GM21737 (cell line): ENCODE measurements at regions not wholly inside any gene's neighbourhood (a gene's known extent, or its start where the extent isn't known, plus 50 kb on each side); places are given as distances from the start of the nearest gene placed in this dataset.

ENCODE experiments used
- ATAC-seq: cut with Tn5 transposase; IDR thresholded peaks from one replicate; pipeline ENCODE4 v1.9.1; 2021; ENCODE audit warnings: mild to moderate bottlenecking, moderate library complexity; ENCODE audit not compliant: unreplicated experiment

DNA sequence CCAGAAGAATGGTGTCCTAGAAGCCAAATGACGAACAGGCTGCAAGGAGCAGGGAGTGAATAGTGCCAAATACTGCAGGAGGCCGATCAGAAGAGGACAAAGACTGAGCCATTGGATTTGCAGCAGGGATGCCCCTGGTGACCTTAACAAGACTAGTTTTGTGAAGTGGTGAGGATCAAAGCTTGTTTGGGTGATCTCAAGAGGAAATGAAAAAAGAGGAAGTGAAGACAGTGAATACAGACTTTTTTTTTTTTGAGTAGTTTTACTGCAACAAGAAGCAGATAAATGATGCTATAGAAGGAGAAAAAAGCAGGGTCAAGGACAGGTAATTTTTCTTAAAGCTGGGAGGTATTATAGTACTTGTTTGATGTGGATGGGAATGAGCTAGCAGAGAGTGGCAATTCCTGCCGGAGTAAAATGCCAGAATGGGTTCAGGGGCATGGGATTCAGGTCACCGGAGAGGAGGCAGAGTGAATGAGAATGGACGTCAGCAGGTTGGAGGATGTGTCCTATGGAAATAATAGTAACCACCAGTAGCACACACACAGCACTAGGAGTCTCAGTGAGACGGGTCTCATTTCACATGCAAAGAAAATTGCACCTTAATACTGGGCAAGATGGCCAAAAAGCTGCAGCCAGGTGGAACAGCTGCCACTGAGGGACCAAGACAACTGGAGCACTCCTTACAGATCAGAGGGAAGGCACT lies 345.8 kb upstream of the CCDC196 start:
- ATAC-seq: no peak

GRCh38 chr14:66140963-66141362 lies 345.2 kb upstream of the CCDC196 start:
- ATAC-seq: no peak

DNA sequence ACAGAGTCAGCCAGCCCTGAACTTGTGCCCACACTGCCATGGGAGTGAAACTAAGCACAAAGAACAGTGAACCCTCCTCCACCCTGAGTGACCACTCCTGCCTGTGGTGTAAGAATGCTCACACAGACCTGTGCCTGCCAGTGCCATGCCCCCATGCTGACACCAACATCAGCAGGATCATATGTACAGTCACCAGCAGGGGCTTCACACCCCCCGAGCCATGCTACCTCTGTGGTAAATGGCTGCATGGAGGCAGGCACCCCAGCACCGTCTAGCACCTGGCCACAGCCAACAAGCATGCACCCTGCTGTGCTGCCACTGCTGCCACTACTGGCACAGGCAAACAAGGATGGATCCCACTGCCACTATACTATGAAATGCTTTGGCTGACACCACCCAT lies 344.4 kb upstream of the CCDC196 start:
- no peak for ATAC-seq

GRCh38 chr14:66143387-66144112 lies 342.6 kb upstream of the CCDC196 start:
- ATAC-seq: no peak

DNA sequence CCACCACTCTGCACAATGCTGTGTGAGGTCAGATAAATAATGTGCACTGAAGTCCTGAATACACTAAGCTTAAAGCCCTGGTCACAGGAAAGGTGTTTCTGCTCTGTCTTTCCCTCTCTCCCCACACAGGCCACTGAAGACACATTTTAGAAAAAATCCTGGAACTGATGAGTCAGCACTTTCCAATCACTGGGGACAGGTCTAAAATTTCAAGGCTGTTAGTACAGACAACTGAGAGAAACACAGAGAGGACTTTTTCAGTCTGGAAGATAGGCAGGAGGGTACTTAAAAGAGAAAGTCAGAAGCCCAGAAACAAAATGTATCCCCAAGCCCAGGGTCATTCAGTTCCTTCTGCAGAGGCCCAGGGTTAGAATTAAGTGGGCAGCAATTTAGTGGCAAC lies 333.9 kb upstream of the CCDC196 start:
- ATAC-seq: no peak

DNA sequence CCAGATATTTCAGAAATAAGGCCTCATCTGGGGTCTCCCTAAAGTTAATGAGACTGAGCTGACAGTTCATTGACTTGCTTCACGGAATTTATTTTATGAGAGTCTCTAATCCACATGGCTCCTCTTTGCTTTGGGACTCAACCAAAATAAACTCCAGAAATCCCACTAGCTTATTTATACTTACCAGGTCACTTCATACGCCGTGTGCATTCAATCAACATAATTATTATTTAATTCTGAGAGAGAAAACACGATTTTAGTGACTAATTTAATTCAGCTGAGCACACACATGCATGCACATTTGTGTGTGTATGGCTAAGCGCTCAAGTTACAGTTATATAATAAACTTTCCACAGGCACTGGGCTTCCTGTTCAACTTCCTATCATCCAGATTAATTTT lies 333.4 kb upstream of the CCDC196 start:
- no peak for ATAC-seq

DNA sequence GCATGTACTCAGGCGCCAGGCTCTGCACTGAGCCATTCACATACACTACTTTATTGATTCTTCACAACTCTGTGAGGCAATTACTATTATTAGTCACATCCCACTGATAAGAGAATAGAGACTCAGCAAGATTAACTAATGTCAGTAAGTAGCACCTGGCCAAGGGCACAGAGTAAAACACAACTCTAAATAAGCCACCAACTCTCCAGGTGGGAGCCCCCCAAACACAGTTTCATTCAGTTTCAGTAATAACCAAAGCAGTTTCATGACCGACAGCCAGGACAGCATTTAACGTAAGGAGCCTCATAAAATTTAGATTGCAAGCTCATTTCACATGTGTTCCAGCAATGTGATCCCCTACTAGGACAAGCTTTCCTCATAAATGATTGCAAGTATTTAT lies 323.1 kb upstream of the CCDC196 start:
- ATAC-seq: no peak

DNA sequence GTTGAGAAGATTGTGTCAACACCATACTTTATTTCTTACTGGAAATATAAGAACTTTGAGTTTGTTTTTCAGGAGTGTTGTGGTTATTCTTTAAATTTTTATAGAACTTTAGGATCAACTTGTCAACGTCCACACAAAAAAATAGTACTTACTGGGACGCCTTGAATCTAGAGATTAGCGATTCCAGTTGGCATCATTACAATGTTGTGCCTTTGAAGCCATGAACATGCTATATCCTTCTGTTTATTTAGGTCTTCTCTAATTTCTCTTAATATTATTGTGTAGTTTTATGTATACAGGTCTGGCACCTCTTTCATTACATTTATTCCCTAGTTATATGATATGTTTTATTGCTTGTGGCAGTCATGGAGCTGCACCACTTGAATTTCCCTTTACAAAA lies 320.8 kb upstream of the CCDC196 start:
- no peak for ATAC-seq

GRCh38 chr14:66174453-66174891 lies 311.7 kb upstream of the CCDC196 start:
- no peak for ATAC-seq

DNA sequence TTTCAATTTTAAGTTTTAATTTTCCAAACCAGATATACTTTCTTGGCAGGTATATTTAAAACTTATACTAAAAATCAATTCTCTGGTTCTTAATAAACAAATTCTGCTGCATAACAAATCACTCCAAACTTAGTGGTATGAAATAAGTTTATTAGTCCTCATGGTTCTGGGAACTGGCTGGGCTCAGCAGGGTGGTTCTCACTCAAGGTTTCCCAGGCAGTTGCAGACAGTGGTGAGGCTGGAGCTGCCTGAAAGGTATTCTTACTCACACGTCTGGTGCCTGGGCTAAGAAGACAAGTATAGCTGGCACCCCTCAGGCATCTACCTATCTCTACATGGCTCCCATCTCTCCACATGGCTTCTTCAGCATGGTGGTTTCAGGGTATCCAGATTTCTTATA lies 308.2 kb upstream of the CCDC196 start:
- ATAC-seq: no peak

DNA sequence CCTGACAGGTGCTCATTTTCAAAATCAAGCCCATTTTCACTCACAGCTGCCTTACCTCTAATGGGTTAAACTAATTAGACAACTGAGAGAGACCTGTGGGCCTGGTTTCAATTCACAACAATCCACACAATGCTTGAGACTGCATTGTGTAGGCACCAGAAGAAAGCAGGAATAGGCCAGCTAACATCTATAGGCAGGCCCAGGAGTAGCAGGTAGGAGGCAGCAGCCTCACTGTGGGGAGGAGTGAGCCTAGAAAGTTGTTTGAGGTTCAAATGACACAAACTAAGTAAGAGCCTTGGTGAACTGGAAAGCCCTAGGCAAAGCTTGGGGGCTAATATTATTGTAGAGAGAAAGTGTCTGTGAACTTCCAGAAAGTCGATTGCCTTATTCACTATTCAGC lies 289.5 kb upstream of the CCDC196 start:
- ATAC-seq: no peak

DNA sequence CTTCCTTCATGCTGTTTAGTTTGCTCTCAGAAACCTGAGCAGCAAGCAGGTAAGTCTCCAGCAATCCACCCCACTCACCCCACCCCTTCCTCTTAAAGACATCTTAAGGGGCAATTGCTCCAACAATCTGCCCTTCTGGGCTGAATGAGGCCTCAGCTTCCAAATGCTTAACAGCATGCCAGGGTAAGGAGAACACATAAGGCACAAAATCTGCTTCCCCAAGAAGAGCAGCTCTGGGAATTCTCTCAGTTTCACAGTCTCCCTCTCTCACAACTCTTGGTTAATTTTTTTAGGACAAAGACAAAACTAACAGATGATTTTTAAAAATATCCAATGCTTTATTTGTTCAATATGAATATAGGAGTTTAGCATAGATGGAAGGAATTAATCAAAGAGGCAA lies 288.9 kb upstream of the CCDC196 start:
- ATAC-seq: no peak

GRCh38 chr14:66206554-66206953 lies 279.6 kb upstream of the CCDC196 start:
- no peak for ATAC-seq

- ATAC-seq: no peak
Measured at GRCh38 chr14:66216763-66217162, 269.4 kb upstream of the CCDC196 start.

- ATAC-seq: no peak
Measured at GRCh38 chr14:66219886-66220285, 266.3 kb upstream of the CCDC196 start.

DNA sequence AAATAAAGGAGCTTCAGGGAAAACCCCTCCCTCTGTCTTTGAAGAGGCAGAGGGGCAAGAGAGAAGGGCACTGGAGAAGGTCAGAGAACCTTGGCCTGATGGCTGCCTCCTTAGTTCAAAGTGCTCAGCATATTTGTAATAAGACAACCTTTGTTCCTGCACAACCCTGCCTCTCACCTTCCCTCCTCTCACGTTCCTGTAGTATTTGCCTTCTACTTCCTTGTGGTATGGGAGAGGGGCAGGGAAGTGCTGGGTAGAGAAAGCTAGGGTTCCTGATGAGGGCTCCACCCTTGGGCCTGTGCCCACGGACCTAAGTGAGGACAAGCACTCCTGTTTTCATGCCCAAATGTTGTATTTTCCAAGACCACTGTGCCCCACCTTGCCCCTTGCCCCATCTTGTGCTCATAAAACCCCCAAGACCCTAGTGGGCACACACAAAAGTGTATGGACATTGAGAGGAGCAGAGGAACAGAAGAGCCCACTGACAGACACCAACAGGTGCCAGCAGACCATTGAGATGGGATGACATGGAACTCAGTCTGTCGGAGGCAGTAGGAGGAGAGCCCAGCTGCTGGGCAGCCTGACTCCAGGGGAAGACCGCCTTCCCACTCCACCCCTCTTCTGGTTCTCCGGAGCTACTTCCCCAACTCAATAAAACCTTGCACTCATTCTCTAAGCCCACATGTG lies 261.5 kb upstream of the CCDC196 start:
- no peak for ATAC-seq

DNA sequence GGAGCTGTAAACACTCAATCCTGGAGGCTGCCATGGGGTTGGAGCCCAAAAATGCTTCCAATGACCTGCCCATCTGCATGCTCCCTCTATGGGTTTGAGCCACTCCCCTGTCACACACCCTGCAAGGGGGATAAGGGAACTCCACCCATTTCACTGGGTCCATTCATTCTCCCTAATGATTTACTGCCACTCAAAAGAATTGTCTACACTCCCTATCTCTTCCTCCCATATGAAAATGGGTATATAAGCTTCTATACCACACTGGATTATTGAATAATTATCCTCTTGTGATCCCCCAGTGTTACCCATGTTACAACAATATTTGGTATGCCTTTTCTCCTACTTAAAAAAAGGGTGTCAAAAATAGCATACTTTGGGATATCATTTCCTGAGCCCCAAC lies 260.8 kb upstream of the CCDC196 start:
- no peak for ATAC-seq

GRCh38 chr14:66228267-66228970 lies 257.8 kb upstream of the CCDC196 start:
- no peak for ATAC-seq

DNA sequence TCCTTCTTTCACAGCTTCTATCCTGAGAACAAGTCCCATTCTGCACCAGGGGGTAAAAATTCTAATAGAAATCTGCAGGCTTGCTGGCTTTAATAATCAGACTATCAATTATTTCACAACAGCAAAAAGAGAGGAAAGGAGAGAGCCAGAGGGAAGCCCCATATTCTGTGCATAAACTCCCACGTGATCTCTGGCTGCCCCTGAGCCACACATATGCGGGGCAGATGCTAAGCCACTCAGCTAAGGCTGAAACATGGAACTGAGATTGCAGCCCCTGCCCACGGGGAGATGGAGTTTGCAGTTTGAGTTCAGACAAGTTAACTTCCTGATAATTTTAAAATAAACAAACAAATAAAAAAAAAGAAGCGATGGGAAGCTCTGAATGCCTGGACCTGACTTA lies 254.4 kb upstream of the CCDC196 start:
- no peak for ATAC-seq

DNA sequence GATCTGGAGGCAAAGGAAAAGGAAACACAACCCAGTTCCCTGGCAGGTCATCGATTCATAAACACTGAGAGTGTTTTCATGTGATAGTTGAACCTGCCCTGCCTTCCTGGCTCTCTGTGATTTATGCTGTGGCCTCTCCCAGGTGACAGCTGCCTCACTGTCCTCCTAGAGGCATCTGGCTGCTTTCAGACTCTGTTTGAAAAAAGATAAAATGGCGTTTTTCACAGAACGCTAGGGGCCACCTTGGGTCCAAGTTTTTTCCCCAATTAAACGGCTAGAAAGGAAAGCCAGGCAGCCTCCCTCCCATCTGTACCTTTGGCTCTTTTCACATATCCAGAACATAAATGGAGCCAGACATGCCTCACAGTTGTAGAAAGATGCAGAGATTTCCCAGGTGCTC lies 252.6 kb upstream of the CCDC196 start:
- no peak for ATAC-seq

DNA sequence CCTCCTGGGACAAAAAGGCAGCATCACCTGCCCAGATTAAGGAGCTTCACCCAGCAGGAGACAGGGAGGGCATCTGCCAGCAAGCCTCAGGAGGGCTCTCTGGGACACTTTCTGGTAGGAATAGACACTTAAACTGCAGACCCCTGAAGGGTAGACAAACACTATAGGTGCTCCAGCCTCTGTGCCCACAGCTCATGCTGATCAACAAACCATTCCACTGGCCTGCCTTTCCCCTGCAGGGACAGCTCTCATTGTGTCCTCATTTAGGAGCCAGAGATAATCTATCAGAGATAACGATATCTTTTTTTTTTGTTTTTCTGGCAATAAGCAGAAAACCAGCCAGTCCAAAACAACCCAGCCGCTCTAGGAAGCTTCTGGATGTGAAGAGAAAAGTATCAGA lies 251.8 kb upstream of the CCDC196 start:
- no peak for ATAC-seq
